ENCODE measurements at regions not wholly inside any gene's neighbourhood (a gene's known extent, or its start where the extent isn't known, plus 50 kb on each side); places are given as distances from the start of the nearest gene placed in this dataset.
A peak's percentile ranks its signal among the peaks of the same experiment; 100 is the strongest.

- H3K4me3 ChIP-seq (ENCODE audit: low read length in 3 of 3), result no peak overlapping the region
- TF ChIP-seq CTCF (IDR thresholded peaks at IDR 0.05; ENCODE audit: borderline replicate concordance, extremely low read depth, insufficient read depth), result no peak
- FAIRE-seq, result no peak
- H3K4me1 ChIP-seq (ENCODE audit: control insufficient read depth in 2 of 3, insufficient read depth in 2 of 3, low read depth in 1 of 3, low read length in 3 of 3), result no peaks in the 10 kb centered on the region
- intact Hi-C loops (cut with DNase I), result no loop called here
- no peaks in the 10 kb centered on the region for H3K36me3 ChIP-seq (ENCODE audit: control insufficient read depth in 2 of 3, insufficient read depth in 3 of 3, low read length in 3 of 3)
- H3K27ac ChIP-seq (ENCODE audit: low read depth in 2 of 2, low read length in 2 of 2), result no peak overlapping the region
- H3K9ac ChIP-seq (ENCODE audit: low read length in 3 of 3), result no peak overlapping the region
- no peaks in the 10 kb centered on the region for H3K27me3 ChIP-seq (ENCODE audit: control insufficient read depth, insufficient read depth, low read length)
- no peaks in the 10 kb centered on the region for H3K9me3 ChIP-seq (ENCODE audit: control insufficient read depth in 2 of 3, insufficient read depth in 1 of 3, low read length in 3 of 3)
- no peak for DNase-seq
Measured at GRCh38 chr16:58842156-58842555, 108.0 kb upstream of the GOT2 start.

- DNase-seq (no peak), FAIRE-seq (no peak)
- Histone ChIP-seq H3K9ac (ENCODE audit: low read length in 3 of 3) (no peak overlapping the region), H3K27ac (ENCODE audit: low read depth in 2 of 2, low read length in 2 of 2) (no peak overlapping the region), H3K4me3 (ENCODE audit: low read length in 3 of 3) (no peak overlapping the region), H3K9me3 (ENCODE audit: control insufficient read depth in 2 of 3, insufficient read depth in 1 of 3, low read length in 3 of 3) (no peaks in the 10 kb centered on the region), H3K27me3 (ENCODE audit: control insufficient read depth, insufficient read depth, low read length) (no peaks in the 10 kb centered on the region), H3K4me1 (ENCODE audit: control insufficient read depth in 2 of 3, insufficient read depth in 2 of 3, low read depth in 1 of 3, low read length in 3 of 3) (no peaks in the 10 kb centered on the region), H3K36me3 (ENCODE audit: control insufficient read depth in 2 of 3, insufficient read depth in 3 of 3, low read length in 3 of 3) (no peaks in the 10 kb centered on the region)
- TF ChIP-seq CTCF (IDR thresholded peaks at IDR 0.05; ENCODE audit: borderline replicate concordance, extremely low read depth, insufficient read depth), result no peak
- intact Hi-C loops (cut with DNase I), result no loop called here
Measured at GRCh38 chr16:58837950-58838349, 103.8 kb upstream of the GOT2 start.

- H3K36me3 ChIP-seq (ENCODE audit: control insufficient read depth in 2 of 3, insufficient read depth in 3 of 3, low read length in 3 of 3), result no peaks in the 10 kb centered on the region
- TF ChIP-seq CTCF (IDR thresholded peaks at IDR 0.05; ENCODE audit: borderline replicate concordance, extremely low read depth, insufficient read depth), result no peak
- H3K9ac ChIP-seq (ENCODE audit: low read length in 3 of 3), result no peak overlapping the region
- no peak overlapping the region for H3K27ac ChIP-seq (ENCODE audit: low read depth in 2 of 2, low read length in 2 of 2)
- H3K4me3 ChIP-seq (ENCODE audit: low read length in 3 of 3), result no peak overlapping the region
- DNase-seq, result no peak
- no peaks in the 10 kb centered on the region for H3K9me3 ChIP-seq (ENCODE audit: control insufficient read depth in 2 of 3, insufficient read depth in 1 of 3, low read length in 3 of 3)
- FAIRE-seq, result no peak
- no peaks in the 10 kb centered on the region for H3K4me1 ChIP-seq (ENCODE audit: control insufficient read depth in 2 of 3, insufficient read depth in 2 of 3, low read depth in 1 of 3, low read length in 3 of 3)
- no peaks in the 10 kb centered on the region for H3K27me3 ChIP-seq (ENCODE audit: control insufficient read depth, insufficient read depth, low read length)
- intact Hi-C loops (cut with DNase I), result no loop called here
Measured at GRCh38 chr16:58836427-58836826, 102.3 kb upstream of the GOT2 start.

GRCh38 chr16:58832386-58832895, 98.3 kb upstream of the GOT2 start:
- Histone ChIP-seq H3K4me1 (ENCODE audit: control insufficient read depth in 2 of 3, insufficient read depth in 2 of 3, low read depth in 1 of 3, low read length in 3 of 3) (no peaks in the 10 kb centered on the region), H3K27me3 (ENCODE audit: control insufficient read depth, insufficient read depth, low read length) (no peaks in the 10 kb centered on the region), H3K27ac (ENCODE audit: low read depth in 2 of 2, low read length in 2 of 2) (no peak overlapping the region), H3K9ac (ENCODE audit: low read length in 3 of 3) (no peak overlapping the region), H3K36me3 (ENCODE audit: control insufficient read depth in 2 of 3, insufficient read depth in 3 of 3, low read length in 3 of 3) (no peaks in the 10 kb centered on the region), H3K4me3 (ENCODE audit: low read length in 3 of 3) (no peak overlapping the region), H3K9me3 (ENCODE audit: control insufficient read depth in 2 of 3, insufficient read depth in 1 of 3, low read length in 3 of 3) (no peaks in the 10 kb centered on the region)
- DNase-seq (peak in 1 of 5 donors; percentile 21), FAIRE-seq (no peak)
- TF ChIP-seq CTCF (IDR thresholded peaks at IDR 0.05; ENCODE audit: borderline replicate concordance, extremely low read depth, insufficient read depth), result no peak
- intact Hi-C loops (cut with DNase I), result no loop called here

Data from kidney (tissue), 13 donors.